BJ (cell line): ENCODE measurements at regions not wholly inside any gene's neighbourhood (a gene's known extent, or its start where the extent isn't known, plus 50 kb on each side); places are given as distances from the start of the nearest gene placed in this dataset.
"Not testable (repeated sequence)": the region's sequence is repeated elsewhere in the genome, so short reads cannot be mapped to it uniquely, and the experiment has no call there.

Source experiments
- CTCF ChIA-PET: fragments of 350-600 bp; formaldehyde crosslinking; extraction: SDS; loops from one replicate; lab custom pipeline; 2021; ENCODE audit warnings: antibody characterized with exemption, inconsistent platforms; lab: Yijun Ruan, JAX
- POLR2A ChIA-PET: fragments of 300-600 bp; sonication (Branson Sonifier 250); formaldehyde crosslinking; extraction: SDS; loops from one replicate; lab custom pipeline; 2021; ENCODE audit warnings: antibody characterized with exemption; lab: Charles Lee
- DNase-seq: peaks from one replicate; pipeline ENCODE4 v3.0.0-alpha.2; 2011; ENCODE audit warnings: low read depth
- H3K27me3 ChIP-seq: 2 replicates; pipeline ENCODE4 v1.6.0; 2011; ENCODE audit warnings: low read length; ENCODE audit not compliant: control insufficient read depth, insufficient read depth
- H3K36me3 ChIP-seq: 2 replicates; pipeline ENCODE4 v1.5.1; 2011; ENCODE audit warnings: low read length; ENCODE audit not compliant: control insufficient read depth, insufficient read depth
- H3K4me3 ChIP-seq: 2 replicates; pipeline ENCODE4 v1.5.1; 2011; ENCODE audit warnings: low read depth, mild to moderate bottlenecking, control low read depth, low read length
- TF ChIP-seq, protein P1 (sequence below): IDR thresholded peaks from 2 replicates; pipeline ENCODE4 v1.5.1; 2011; ENCODE audit warnings: low read depth, mild to moderate bottlenecking, control low read depth, inconsistent platforms, low read length, moderate library complexity; ENCODE audit not compliant: insufficient read depth

GRCh38 chrX:14303891-14304290 lies 225.4 kb upstream of the GLRA2 start:
- TF ChIP-seq, protein P1, sequence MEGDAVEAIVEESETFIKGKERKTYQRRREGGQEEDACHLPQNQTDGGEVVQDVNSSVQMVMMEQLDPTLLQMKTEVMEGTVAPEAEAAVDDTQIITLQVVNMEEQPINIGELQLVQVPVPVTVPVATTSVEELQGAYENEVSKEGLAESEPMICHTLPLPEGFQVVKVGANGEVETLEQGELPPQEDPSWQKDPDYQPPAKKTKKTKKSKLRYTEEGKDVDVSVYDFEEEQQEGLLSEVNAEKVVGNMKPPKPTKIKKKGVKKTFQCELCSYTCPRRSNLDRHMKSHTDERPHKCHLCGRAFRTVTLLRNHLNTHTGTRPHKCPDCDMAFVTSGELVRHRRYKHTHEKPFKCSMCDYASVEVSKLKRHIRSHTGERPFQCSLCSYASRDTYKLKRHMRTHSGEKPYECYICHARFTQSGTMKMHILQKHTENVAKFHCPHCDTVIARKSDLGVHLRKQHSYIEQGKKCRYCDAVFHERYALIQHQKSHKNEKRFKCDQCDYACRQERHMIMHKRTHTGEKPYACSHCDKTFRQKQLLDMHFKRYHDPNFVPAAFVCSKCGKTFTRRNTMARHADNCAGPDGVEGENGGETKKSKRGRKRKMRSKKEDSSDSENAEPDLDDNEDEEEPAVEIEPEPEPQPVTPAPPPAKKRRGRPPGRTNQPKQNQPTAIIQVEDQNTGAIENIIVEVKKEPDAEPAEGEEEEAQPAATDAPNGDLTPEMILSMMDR, result no peak
- CTCF ChIA-PET, result no interaction called here

DNA sequence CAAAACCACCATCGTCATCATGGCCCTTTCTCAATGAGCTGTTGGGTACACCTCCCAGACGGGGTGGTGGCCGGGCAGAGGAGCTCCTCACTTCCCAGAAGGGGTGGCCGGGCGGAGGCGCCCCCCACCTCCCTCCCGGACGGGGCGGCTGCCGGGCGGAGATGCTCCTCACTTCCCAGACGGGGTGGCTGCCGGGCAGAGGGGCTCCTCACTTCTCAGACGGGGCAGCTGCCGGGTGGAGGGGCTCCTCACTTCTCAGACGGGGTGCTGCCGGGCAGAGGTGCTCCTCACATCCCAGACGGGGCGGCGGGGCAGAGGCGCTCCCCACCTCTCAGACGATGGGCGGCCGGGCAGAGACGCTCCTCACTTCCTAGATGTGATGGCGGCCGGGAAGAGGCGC lies 226.8 kb upstream of the GLRA2 start:
- H3K36me3 ChIP-seq, POLR2A ChIA-PET, DNase-seq, H3K4me3 ChIP-seq, H3K27me3 ChIP-seq: not testable (repeated sequence)
- CTCF ChIA-PET, result interaction anchor here (0.6 kb wide), 1 partner anchor 50 kb away, joined by 3 read pairs; no protein-coding TSS in a partner anchor

More at GRCh38 chrX:14303891-14304290, 225.4 kb upstream of the GLRA2 start:
- no peaks in the 10 kb centered on the region for H3K27me3 ChIP-seq
- H3K36me3 ChIP-seq, result no peaks in the 10 kb centered on the region
- H3K4me3 ChIP-seq, result no peak overlapping the region
- POLR2A ChIA-PET, result no interaction called here
- DNase-seq, result no peak

- ChIA-PET CTCF (no interaction called here), POLR2A (no interaction called here)
- TF ChIP-seq, protein P1, result no peak
- Histone ChIP-seq H3K4me3 (no peak overlapping the region), H3K36me3 (no peaks in the 10 kb centered on the region), H3K27me3 (no peaks in the 10 kb centered on the region)
- DNase-seq, result no peak
These were observed 229.0 kb upstream of the GLRA2 start for GRCh38 chrX:14300376-14300775.

DNA sequence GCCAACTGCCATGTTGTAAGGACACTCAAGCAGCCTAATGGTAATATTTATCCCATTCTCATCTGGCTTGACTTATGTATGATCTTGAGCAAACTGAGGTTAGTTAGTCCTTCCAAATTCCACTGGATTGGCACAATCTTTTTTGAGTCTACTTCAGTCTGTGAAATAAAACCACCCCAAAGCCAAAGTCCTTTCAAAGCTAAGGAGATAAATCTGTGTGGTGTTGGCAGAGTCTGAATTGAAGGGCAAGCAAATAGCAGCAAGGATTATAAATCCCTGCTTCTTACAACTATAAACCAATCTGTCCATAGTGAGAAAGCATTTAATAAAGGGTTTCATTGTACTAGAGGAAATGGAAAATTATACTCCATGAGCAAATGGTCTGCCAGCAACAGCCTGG lies 233.9 kb upstream of the GLRA2 start:
- TF ChIP-seq, protein P1, result no peak
- Histone ChIP-seq H3K27me3 (no peaks in the 10 kb centered on the region), H3K36me3 (no peaks in the 10 kb centered on the region), H3K4me3 (no peak overlapping the region)
- ChIA-PET POLR2A (no interaction called here), CTCF (no interaction called here)
- no peak for DNase-seq

- Histone ChIP-seq H3K4me3 (no peak overlapping the region), H3K36me3 (no peaks in the 10 kb centered on the region), H3K27me3 (no peaks in the 10 kb centered on the region)
- ChIA-PET POLR2A (no interaction called here), CTCF (no interaction called here)
- no peak for DNase-seq
- TF ChIP-seq, protein P1, result no peak
These were observed 237.5 kb upstream of the GLRA2 start for GRCh38 chrX:14291666-14292500.
